ENCODE measurements at regions not wholly inside any gene's neighbourhood (a gene's known extent, or its start where the extent isn't known, plus 50 kb on each side); places are given as distances from the start of the nearest gene placed in this dataset.
"Not testable (repeated sequence)": the region's sequence is repeated elsewhere in the genome, so short reads cannot be mapped to it uniquely, and the experiment has no call there.

- no peak overlapping the region for H3K4me3 Mint-ChIP-seq
- no peaks in the 10 kb centered on the region for H3K27me3 Mint-ChIP-seq
- no peaks in the 10 kb centered on the region for H3K4me1 Mint-ChIP-seq
- H3K9me3 Mint-ChIP-seq = peaks cover 9% of the 10 kb centered on the region
- no peaks in the 10 kb centered on the region for H3K36me3 Mint-ChIP-seq (ENCODE audit: low read depth)
- DNase-seq = no peak
- POLR2A ChIA-PET = no interaction called here
- CTCF ChIA-PET = no interaction called here
- H3K27ac Mint-ChIP-seq = no peak overlapping the region
These were observed 1486.8 kb upstream of the C9orf72 start for GRCh38 chr9:29060041-29060440.

GRCh38 chr9:29062446-29062845 is 1489.2 kb upstream of the C9orf72 start:
- Mint-ChIP-seq H3K4me3 (no peak overlapping the region), H3K9me3 (peaks cover 2% of the 10 kb centered on the region), H3K27me3 (no peaks in the 10 kb centered on the region), H3K4me1 (no peaks in the 10 kb centered on the region), H3K36me3 (ENCODE audit: low read depth) (no peaks in the 10 kb centered on the region), H3K27ac (no peak overlapping the region)
- POLR2A ChIA-PET = no interaction called here
- CTCF ChIA-PET = no interaction called here
- DNase-seq = no peak

GRCh38 chr9:29063031-29063430 is 1489.8 kb upstream of the C9orf72 start:
- Mint-ChIP-seq H3K36me3 (ENCODE audit: low read depth) (no peaks in the 10 kb centered on the region), H3K4me1 (no peaks in the 10 kb centered on the region), H3K4me3 (no peak overlapping the region), H3K9me3 (no peaks in the 10 kb centered on the region), H3K27ac (no peak overlapping the region), H3K27me3 (no peaks in the 10 kb centered on the region)
- POLR2A ChIA-PET = no interaction called here
- CTCF ChIA-PET = no interaction called here
- no peak for DNase-seq

DNA sequence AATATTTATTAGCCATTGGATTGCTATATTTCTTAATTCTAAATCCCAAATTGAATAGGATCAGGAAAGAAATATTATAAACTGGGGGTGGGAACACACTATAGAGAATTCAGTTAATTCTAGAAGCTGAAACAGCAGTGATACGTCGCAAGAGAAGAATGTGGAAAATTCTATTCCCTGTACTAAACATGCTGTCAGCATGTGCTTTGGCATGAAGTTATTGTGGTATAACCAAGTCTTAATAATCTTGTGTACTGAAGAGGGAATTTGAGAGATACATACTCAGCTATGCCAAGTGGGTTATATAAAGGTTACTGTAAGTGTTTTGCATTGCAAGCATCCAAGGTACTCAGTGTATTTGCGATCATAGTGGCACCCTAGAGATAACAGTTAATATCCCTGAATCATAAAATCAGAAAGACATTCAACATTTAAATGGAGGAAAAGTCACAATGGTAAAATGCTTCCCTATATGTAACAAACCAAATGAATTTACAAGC is 1492.9 kb upstream of the C9orf72 start:
- no peaks in the 10 kb centered on the region for H3K9me3 Mint-ChIP-seq
- H3K27me3 Mint-ChIP-seq = no peaks in the 10 kb centered on the region
- DNase-seq = no peak
- no peaks in the 10 kb centered on the region for H3K36me3 Mint-ChIP-seq (ENCODE audit: low read depth)
- H3K4me3 Mint-ChIP-seq = no peak overlapping the region
- CTCF ChIA-PET = no interaction called here
- POLR2A ChIA-PET = interaction anchor here (0.6 kb wide), 1 partner anchor 1176 kb away, joined by 3 read pairs; no protein-coding TSS in a partner anchor
- H3K4me1 Mint-ChIP-seq = no peaks in the 10 kb centered on the region
- H3K27ac Mint-ChIP-seq = no peak overlapping the region

- Mint-ChIP-seq H3K4me3 (no peak overlapping the region), H3K27ac (no peak overlapping the region), H3K4me1 (no peaks in the 10 kb centered on the region), H3K9me3 (no peaks in the 10 kb centered on the region), H3K36me3 (ENCODE audit: low read depth) (no peaks in the 10 kb centered on the region), H3K27me3 (no peaks in the 10 kb centered on the region)
- POLR2A ChIA-PET = no interaction called here
- DNase-seq = no peak
- CTCF ChIA-PET = no interaction called here
These were observed 1495.2 kb upstream of the C9orf72 start for GRCh38 chr9:29068461-29068860.

GRCh38 chr9:29069376-29069775 is 1496.1 kb upstream of the C9orf72 start:
- Mint-ChIP-seq H3K36me3 (ENCODE audit: low read depth) (no peaks in the 10 kb centered on the region), H3K4me1 (no peaks in the 10 kb centered on the region), H3K9me3 (no peaks in the 10 kb centered on the region), H3K4me3 (no peak overlapping the region), H3K27ac (no peak overlapping the region), H3K27me3 (no peaks in the 10 kb centered on the region)
- ChIA-PET POLR2A (no interaction called here), CTCF (no interaction called here)
- no peak for DNase-seq

- Mint-ChIP-seq H3K4me3 (no peak overlapping the region), H3K9me3 (peaks cover 2% of the 10 kb centered on the region), H3K27ac (no peak overlapping the region), H3K36me3 (ENCODE audit: low read depth) (no peaks in the 10 kb centered on the region), H3K27me3 (no peaks in the 10 kb centered on the region), H3K4me1 (no peaks in the 10 kb centered on the region)
- CTCF ChIA-PET = no interaction called here
- no peak for DNase-seq
- POLR2A ChIA-PET = no interaction called here
These were observed 1504.9 kb upstream of the C9orf72 start for GRCh38 chr9:29078063-29078666.

- ChIA-PET POLR2A (no interaction called here), CTCF (no interaction called here)
- no peaks in the 10 kb centered on the region for H3K4me1 Mint-ChIP-seq
- H3K27ac Mint-ChIP-seq = no peak overlapping the region
- no peaks in the 10 kb centered on the region for H3K27me3 Mint-ChIP-seq
- no peak for DNase-seq
- H3K9me3 Mint-ChIP-seq = no peaks in the 10 kb centered on the region
- H3K4me3 Mint-ChIP-seq = no peak overlapping the region
- no peaks in the 10 kb centered on the region for H3K36me3 Mint-ChIP-seq (ENCODE audit: low read depth)
These were observed 1527.5 kb upstream of the C9orf72 start for GRCh38 chr9:29100762-29101161.

- H3K4me1 Mint-ChIP-seq, H3K4me3 Mint-ChIP-seq, CTCF ChIA-PET: not testable (repeated sequence)
These were observed 1530.9 kb upstream of the C9orf72 start for GRCh38 chr9:29104166-29104565.

GRCh38 chr9:29118555-29118954 is 1545.3 kb upstream of the C9orf72 start:
- no peaks in the 10 kb centered on the region for H3K27me3 Mint-ChIP-seq
- no peaks in the 10 kb centered on the region for H3K9me3 Mint-ChIP-seq
- H3K4me1 Mint-ChIP-seq = no peaks in the 10 kb centered on the region
- no peak for DNase-seq
- ChIA-PET POLR2A (no interaction called here), CTCF (no interaction called here)
- no peaks in the 10 kb centered on the region for H3K36me3 Mint-ChIP-seq (ENCODE audit: low read depth)
- no peak overlapping the region for H3K27ac Mint-ChIP-seq
- no peak overlapping the region for H3K4me3 Mint-ChIP-seq

More at GRCh38 chr9:29104166-29104565, 1530.9 kb upstream of the C9orf72 start:
- H3K9me3 Mint-ChIP-seq; POLR2A ChIA-PET; H3K36me3 Mint-ChIP-seq (ENCODE audit: low read depth); H3K27me3 Mint-ChIP-seq; H3K27ac Mint-ChIP-seq; DNase-seq: not testable (repeated sequence)

DNA sequence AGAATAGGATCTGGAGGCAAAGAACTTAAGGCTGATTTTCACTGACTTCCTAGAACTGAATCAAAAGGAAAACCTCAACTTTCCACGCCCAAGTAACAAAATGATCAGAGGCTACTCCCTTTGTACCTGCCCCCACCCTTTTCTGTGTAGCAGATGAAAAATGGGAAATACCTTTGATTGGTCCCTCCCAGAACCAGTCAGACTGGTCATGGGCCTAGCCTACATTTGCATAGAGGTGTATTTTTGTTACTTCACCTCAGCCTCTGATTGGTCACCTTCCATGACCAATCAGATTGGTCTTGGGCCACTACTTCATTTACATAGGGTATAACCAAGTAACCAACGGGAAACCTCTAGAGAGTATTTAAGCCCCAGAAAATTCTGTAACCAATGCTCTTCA is 1553.5 kb upstream of the C9orf72 start:
- H3K4me1 Mint-ChIP-seq = no peaks in the 10 kb centered on the region
- H3K9me3 Mint-ChIP-seq = peaks cover 17% of the 10 kb centered on the region
- no peak for DNase-seq
- CTCF ChIA-PET = no interaction called here
- H3K4me3 Mint-ChIP-seq = no peak overlapping the region
- POLR2A ChIA-PET = no interaction called here
- no peak overlapping the region for H3K27ac Mint-ChIP-seq
- no peaks in the 10 kb centered on the region for H3K36me3 Mint-ChIP-seq (ENCODE audit: low read depth)
- H3K27me3 Mint-ChIP-seq = no peaks in the 10 kb centered on the region

GRCh38 chr9:29129763-29130162 is 1556.5 kb upstream of the C9orf72 start:
- Mint-ChIP-seq H3K4me1 (no peaks in the 10 kb centered on the region), H3K27me3 (no peaks in the 10 kb centered on the region), H3K9me3 (peaks cover 23% of the 10 kb centered on the region), H3K4me3 (no peak overlapping the region), H3K27ac (no peak overlapping the region), H3K36me3 (ENCODE audit: low read depth) (no peaks in the 10 kb centered on the region)
- no peak for DNase-seq
- ChIA-PET CTCF (no interaction called here), POLR2A (no interaction called here)

DNA sequence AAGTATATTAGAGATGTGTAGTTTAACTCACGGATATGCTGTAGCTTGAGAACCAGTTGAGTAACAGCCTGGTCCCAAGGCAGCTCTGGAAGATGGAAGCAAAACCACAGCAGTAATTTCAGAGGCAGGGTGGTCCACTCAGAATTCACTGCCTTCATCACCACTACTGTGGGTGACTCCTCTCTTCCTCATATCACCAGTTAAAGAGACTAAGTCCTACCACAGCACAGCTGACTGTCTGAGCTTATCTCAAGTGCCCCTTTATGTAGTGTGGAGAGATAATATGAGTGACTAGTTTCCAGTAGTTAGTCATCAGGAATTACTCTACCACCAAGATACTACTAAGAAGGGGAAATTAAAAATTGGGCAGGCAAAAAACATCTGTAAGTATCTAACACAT is 1571.2 kb upstream of the C9orf72 start:
- no peak for DNase-seq
- peaks cover 2% of the 10 kb centered on the region for H3K9me3 Mint-ChIP-seq
- no peaks in the 10 kb centered on the region for H3K27me3 Mint-ChIP-seq
- H3K27ac Mint-ChIP-seq = no peak overlapping the region
- CTCF ChIA-PET = interaction anchor here (0.6 kb wide), 1 partner anchor 104 kb away, joined by 3 read pairs; no protein-coding TSS in a partner anchor
- no peaks in the 10 kb centered on the region for H3K4me1 Mint-ChIP-seq
- POLR2A ChIA-PET = no interaction called here
- no peak overlapping the region for H3K4me3 Mint-ChIP-seq
- no peaks in the 10 kb centered on the region for H3K36me3 Mint-ChIP-seq (ENCODE audit: low read depth)

DNA sequence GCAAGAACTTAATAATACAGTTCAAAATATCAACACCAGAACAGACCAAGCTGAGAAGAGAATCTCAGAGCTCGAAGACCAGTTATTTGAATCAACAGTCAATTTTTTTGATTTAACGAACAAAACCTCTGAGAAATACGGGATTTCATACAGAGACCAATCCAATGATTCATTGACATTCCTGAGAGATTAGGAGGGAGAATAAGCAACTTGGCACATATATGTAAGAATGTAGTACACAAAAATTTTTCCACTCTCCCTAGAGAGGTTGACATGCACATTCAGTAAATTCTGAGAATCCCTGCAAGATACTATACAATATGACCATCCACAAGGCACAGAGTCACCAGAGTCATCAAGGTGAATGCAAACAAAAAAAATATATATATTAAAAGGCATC is 1577.3 kb upstream of the C9orf72 start:
- H3K27ac Mint-ChIP-seq = no peak overlapping the region
- H3K4me1 Mint-ChIP-seq = no peaks in the 10 kb centered on the region
- H3K4me3 Mint-ChIP-seq = no peak overlapping the region
- DNase-seq = no peak
- no peaks in the 10 kb centered on the region for H3K36me3 Mint-ChIP-seq (ENCODE audit: low read depth)
- POLR2A ChIA-PET = no interaction called here
- CTCF ChIA-PET = no interaction called here
- no peaks in the 10 kb centered on the region for H3K27me3 Mint-ChIP-seq
- H3K9me3 Mint-ChIP-seq = no peaks in the 10 kb centered on the region

Measured in activated CD4-positive, alpha-beta T cell treated with anti-CD3 and anti-CD28 coated beads, Interleukin-2, amount 10 ng/mL, durations not matched to agents 7 days and 5 days (primary cell).